Left cardiac atrium (tissue), 4 donors: ENCODE measurements at regions not wholly inside any gene's neighbourhood (a gene's known extent, or its start where the extent isn't known, plus 50 kb on each side); places are given as distances from the start of the nearest gene placed in this dataset.

ENCODE experiments used
- ATAC-seq, 2 donors: fragments of 200-7000 bp; cut with Tn5 transposase; one replicate each; pipeline ENCODE4 v1.9.1; 2020; ENCODE audit warnings: mild to moderate bottlenecking in 2 of 2, moderate library complexity in 2 of 2
- DNase-seq: peaks from one replicate; pipeline ENCODE4 v3.0.0-alpha.2; 2020
- intact Hi-C, 2 donors: fragments of 100-400 bp; cut with DNase I; formaldehyde crosslinking; loops; one replicate each; pipeline versions ENCODE4 v1.14.1 to v1.15.1; 2022 to 2023
- donor health status: DM: no; HTN: yes; CAD: no.
- donor health status: DM: no; HTN: yes; CAD: no; lungs with severe emphysema.
- donor health status: DM: yes; HTN: yes; CAD: no.
- donor health status: Dilated cardiomyopathy.

DNA sequence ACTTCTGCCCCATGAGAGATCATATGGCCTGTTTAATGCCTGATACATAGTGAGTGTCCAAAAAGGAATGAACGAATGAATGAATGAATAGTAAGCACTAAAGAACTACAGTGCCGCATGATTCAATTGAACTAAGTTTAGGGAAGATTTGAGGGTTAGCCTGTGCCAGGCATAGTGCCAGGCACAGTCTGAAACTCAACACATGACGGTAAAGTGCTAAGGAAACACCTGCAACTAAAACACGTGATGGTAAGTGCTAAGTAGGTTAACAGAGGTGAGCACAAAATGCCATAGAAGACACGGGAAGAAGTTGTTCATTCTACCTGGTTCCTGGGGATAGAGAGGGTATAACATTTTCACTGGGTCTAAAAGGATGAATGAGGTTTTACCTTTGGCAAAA, 93.5 kb upstream of the DBX1 start:
- ATAC-seq: no peak
- DNase-seq: no peak
- intact Hi-C loops: no loop called here

DNA sequence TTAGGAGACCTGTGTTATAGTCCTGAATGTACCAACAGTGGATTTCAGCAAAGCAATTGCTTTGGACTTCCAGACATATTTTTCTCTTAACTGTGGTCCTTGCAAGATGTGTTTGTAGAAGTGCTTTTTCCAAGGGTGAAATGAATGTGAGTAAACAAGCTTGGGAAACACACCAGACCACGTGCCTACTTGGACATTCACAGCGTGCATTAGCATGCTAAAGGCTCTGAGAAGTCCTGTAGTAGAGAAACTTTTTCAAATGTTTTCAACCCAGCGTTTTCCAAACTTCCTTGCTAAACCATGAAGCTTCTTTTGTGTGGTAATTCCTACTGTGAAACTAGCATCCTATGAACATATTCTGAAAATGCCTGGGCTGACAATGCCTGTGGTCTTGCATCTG, 91.2 kb upstream of the DBX1 start:
- intact Hi-C loops: no loop called here
- DNase-seq (no peak), ATAC-seq (no peak)

DNA sequence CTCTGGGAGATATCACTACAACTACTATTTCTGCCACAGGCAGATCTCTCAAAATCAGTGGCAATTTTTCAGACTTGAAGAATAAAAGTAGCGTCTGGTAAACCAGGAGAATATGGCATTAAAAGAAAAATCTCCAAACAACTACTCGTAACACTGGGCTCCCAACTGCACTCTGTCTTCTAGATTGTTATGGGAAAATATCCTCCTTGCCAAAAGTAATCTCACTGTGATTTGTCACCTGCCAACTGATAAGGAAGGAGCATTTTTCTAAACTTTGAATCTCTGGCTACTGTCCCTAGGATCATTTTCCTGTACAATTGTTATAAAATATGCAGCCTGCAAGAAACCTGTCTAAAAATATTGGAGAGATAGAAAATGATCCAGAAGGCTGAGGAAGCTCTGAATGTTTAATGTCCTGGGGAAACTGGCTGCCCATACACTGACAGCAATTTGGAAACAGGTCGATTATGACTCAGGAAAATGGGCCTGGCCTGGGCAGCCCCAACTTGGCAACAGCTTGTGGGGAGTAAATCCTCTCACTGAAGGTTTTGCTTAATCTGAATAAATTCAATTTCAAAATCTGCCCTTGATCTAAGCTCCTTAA, 90.5 kb upstream of the DBX1 start:
- intact Hi-C loops: no loop called here
- DNase-seq (no peak), ATAC-seq (peak in 1 of 2 donors; percentile 83)

DNA sequence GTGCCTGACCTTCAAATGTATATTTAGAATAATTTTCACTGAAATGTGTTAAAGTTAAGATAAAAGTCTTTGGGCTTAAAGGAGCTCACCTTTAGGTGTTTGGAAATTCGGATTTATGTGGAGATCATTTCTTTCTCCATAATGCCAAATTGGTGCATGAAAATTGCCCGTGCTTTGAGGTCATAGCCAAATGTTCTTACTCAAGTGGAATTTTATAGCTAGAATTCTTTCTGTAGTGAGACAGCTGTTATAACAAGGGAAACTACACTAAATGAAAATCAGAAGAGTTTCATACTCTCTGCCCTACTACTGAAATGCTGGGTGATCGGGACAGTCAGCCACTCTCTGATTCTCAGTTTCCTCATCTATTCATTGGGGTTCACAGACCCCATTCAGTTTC, 89.5 kb upstream of the DBX1 start:
- ATAC-seq (no peak), DNase-seq (no peak)
- intact Hi-C loops: no loop called here

DNA sequence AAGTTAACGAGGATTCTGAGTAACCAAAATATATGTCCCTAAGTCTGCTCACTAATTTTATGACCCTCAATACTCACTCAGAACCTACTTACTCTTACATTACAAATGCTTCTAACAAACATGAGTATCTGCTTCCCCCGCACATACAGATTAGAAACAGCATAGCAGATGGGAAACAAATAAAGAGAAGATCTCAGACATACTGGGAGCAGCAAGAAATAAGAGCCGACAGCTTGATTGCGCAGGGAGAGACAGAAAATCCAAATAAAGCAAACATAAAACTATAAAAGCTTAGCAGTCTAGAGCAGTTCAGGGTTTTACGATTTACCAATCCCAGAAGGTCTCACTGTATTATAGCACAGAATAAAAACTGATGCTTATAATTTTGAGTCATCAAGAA, 89.1 kb upstream of the DBX1 start:
- DNase-seq: no peak
- ATAC-seq: no peak
- intact Hi-C loops: no loop called here

DNA sequence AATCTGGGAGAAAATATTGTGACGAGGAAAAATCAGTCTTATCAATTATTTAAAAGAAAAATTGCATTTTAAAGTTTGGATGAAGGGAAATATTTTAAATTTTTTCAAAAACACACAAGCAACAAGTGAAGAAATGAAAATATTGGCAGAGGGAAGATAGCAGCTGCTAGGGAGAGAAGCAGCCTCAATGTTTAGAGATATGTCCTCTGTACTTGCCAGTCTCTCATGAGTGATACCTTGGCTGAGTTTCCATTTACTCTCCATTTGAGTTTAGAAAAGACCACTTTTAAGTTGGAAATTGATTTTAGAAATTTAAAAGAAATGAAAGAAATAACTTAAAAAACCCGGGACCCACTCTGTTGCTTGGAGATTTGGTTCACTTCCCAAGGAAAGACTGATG, 88.6 kb upstream of the DBX1 start:
- no peak for DNase-seq
- no peak for ATAC-seq
- intact Hi-C loops: no loop called here

DNA sequence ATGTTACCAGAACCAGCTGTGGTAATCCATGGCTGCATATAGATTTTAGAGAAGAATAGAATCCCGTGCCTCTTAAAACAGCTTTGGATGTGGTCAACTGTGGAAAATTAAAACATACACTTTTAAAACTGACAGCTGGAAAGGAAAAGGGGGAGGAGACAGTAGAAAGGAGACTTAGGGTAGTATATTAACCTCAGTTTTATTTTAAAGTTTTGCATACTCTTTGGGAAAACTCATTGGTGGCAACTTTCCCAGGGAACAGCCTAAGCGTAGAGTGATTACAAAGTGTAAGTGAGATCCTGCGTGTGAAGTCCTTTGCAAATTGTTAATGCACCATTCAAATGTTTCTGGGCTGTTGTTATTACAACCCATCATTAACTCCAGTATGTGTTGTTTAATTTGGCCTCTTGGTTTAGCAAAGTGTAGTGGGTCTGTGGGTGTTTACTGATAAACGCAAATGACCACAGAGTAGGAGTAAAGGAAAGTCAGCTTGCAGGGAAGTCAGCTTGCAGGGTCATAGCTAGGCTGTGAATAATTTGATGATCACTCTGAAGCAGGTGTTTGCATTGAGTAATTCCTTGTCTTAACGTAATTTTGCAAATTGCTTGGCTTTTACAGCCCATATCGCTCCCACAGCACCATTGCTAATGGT, 88.0 kb upstream of the DBX1 start:
- ATAC-seq (no peak), DNase-seq (no peak)
- intact Hi-C loops: no loop called here

DNA sequence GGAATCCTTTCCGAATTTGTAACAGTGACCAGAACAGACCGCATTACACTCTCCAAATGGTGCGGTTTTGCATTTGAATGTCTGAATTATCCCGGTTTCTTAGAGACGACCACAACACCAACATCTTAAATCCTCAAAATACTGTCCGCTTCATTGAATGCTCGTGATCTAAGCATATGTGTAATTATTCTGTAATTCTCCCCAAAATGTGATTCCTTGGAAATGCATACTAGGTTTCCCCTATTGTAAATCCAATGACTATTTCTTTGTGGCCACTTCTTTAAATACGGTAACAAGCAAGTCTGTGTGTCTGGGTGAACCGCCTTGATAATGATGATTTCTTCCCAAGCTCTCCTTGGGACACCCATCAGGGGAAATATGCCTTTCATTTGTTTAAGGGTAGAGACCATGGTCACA, 87.3 kb upstream of the DBX1 start:
- ATAC-seq (no peak), DNase-seq (no peak)
- intact Hi-C loops: no loop called here

DNA sequence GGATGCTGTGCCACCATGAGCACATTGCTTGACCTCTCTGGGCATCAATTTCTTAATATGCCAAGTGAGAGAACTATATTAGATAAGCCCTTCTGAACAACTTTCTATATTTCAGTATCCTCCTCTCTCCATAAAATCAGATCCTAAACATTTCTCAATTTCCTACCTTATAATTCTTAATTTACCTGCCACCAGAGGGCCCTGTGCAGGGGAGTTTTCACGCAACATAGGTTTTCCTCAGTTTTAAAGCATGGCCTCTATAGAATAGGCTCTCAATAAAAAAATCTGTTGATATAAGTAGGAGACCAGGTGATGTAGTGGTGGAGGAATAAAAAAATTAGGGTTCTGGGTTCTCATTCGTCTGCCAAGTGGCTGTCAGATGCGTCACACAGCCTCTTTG, 83.7 kb upstream of the DBX1 start:
- ATAC-seq (no peak), DNase-seq (no peak)
- intact Hi-C loops: no loop called here

DNA sequence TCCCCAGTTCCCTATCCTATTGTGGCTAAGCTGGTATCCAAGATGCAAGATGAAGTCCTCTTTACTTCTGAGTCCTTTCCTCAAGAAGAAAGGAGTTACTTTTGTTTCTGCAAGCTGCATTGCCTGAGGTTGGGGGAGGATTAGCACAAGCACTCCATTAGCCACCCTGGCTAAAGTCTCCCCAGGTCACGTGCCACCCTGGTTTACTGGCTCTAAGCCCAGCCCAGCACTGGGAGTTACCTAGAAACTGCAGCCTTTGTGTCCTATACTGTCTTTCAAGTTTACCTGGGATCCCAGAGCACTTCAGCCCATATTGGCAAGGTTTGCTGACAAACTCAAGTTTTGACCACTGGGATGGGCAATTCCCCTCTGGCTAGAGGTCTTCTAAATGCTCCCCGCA, 78.4 kb upstream of the DBX1 start:
- intact Hi-C loops: no loop called here
- ATAC-seq (no peak), DNase-seq (no peak)

DNA sequence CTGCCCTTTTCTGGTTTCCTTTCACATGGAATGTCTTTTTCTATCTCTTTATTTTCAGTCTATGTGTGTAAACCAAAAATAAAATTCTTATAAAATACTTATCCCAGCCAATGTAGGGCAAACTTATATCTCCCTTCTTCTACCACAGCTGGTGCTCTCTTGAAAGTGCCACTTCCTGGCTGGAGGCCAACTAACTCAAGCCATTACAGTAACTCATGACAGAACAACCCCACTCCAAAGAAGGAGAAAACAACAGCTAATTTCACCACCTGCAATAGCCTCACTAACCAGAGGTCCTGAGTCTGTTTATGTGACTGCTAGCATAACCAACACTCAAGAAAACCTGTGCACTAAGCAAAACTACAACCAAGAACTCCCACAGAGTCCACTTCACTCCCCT, 74.9 kb upstream of the DBX1 start:
- intact Hi-C loops: no loop called here
- no peak for ATAC-seq
- no peak for DNase-seq

DNA sequence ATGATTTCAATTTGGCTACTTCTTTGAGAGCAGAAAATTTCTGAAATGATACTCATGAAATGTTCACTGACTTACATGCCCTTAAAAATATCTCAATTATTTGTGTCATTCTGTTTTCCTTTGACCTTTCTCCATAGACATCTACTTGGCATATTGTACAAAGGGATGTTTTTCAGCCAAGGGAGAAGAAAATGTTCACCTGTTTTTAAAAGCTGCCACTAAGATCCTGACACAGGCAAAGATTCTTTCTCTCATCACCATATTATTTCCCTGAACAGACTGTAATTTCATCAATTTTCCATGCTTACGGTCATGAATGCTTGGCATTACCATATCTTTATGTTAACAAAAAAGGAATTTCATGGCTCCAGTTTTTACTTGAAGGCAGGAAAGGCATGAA, 67.4 kb upstream of the DBX1 start:
- ATAC-seq: no peak
- intact Hi-C loops: no loop called here

DNA sequence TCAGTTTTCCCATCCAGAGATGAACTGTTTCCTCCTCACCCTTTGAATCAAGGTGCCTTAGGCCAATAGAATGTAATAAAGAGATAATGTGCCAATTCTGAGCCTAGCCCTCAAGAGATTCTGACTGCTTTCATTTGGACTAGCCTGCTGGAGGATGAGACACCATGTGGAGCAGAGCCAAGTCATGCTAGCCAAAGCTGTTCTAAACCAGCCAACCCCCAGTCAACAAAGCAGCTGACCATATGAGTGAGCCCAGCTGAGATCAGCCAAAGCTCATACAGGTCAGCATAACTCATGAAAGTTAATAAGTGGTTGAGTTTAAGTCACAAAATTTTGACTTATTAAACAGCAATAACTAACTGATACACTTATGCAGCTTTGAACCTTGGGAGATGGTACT, 66.7 kb upstream of the DBX1 start:
- DNase-seq (no peak), ATAC-seq (no peak)
- intact Hi-C loops: no loop called here

More for the DNA sequence above, 67.4 kb upstream of the DBX1 start:
- no peak for DNase-seq

DNA sequence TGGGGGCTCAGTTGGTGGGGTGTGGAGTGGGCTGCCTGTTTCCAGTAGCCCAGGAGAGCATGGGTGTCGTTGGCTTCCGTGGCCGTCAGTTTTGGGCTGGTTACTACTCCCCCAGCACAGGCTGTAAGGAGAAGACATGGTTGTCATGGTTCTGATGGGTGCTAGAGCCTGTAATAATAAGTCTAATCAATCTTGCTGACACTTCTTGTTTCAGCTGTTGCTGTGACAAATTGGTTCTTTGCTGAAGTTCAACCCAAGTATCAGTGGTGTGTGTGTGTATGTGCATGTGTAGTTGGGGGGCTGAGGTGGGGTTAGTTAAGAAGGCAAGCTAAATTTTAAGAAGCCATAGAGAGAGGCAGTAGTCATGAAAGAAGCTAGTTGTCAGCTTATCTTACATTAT, 61.3 kb upstream of the DBX1 start:
- ATAC-seq (no peak), DNase-seq (no peak)
- intact Hi-C loops: no loop called here

DNA sequence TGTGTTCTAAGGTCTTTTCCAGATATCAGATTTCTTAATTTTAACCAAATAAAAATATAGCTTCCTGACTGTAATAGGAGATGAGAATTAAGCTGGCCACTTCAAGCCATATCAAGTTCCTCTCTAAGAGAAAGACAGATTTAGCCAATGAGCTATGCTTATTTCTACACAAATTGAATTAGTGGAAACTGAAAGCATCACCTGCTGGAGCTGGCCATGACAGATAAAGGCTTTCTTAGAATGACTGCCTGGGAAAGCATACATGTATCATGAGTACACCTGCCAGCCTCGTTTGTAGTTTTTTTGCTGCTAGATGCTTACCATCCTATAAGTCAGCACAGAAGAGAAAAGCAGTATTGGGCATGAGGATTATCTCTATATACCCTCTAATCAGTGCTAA, 53.5 kb upstream of the DBX1 start:
- intact Hi-C loops: no loop called here
- DNase-seq: no peak

DNA sequence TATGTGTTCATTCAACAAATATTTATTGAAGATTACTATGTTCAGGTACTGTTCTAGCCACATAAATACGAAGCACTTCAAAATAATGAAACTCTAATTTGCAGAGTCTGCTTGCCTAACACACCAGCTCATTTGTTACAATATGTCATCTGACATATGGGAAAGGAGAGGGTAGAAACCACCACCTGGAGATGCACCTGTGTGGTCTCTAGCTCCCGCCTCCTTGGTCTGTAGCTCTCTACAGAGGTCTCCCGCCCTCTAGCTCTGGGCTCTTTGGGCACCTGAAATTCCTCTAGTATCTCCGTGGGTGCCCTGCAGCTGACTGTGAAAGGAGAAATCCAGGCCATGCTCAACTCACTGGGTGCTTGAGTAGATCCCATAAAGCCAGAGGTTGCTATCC, 51.4 kb upstream of the DBX1 start:
- no peak for ATAC-seq
- intact Hi-C loops: no loop called here

More for the DNA sequence above, 53.5 kb upstream of the DBX1 start:
- ATAC-seq: no peak

More for the DNA sequence above, 51.4 kb upstream of the DBX1 start:
- DNase-seq: no peak
